ENCODE measurements at regions not wholly inside any gene's neighbourhood (a gene's known extent, or its start where the extent isn't known, plus 50 kb on each side); places are given as distances from the start of the nearest gene placed in this dataset.

DNA sequence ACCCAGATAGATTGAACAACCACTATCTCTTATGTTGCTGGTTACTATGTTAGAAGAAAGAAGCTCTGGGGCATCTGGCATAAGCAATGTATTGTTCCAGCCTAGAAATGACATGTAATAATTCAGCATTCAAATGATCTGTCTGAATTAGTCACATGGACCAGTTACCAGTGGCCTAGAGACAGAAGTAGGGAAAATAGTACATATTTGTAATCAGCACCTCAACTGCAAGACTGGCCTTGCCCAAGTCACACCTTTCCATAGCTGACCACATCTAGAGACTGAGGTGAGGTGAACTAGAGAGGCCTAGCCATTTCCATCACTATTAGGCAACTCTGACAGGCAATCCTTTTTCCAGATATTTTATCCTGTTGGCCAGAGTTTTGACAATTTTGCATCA is 315.6 kb upstream of the KCND2 start:
- TF ChIP-seq, protein P1, sequence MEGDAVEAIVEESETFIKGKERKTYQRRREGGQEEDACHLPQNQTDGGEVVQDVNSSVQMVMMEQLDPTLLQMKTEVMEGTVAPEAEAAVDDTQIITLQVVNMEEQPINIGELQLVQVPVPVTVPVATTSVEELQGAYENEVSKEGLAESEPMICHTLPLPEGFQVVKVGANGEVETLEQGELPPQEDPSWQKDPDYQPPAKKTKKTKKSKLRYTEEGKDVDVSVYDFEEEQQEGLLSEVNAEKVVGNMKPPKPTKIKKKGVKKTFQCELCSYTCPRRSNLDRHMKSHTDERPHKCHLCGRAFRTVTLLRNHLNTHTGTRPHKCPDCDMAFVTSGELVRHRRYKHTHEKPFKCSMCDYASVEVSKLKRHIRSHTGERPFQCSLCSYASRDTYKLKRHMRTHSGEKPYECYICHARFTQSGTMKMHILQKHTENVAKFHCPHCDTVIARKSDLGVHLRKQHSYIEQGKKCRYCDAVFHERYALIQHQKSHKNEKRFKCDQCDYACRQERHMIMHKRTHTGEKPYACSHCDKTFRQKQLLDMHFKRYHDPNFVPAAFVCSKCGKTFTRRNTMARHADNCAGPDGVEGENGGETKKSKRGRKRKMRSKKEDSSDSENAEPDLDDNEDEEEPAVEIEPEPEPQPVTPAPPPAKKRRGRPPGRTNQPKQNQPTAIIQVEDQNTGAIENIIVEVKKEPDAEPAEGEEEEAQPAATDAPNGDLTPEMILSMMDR (IDR thresholded peaks at IDR 0.05; ENCODE audit: low read depth, low read length, missing input control): no peak
- no peak for TF ChIP-seq JUND (IDR thresholded peaks at IDR 0.05)
- TF ChIP-seq, protein P2, sequence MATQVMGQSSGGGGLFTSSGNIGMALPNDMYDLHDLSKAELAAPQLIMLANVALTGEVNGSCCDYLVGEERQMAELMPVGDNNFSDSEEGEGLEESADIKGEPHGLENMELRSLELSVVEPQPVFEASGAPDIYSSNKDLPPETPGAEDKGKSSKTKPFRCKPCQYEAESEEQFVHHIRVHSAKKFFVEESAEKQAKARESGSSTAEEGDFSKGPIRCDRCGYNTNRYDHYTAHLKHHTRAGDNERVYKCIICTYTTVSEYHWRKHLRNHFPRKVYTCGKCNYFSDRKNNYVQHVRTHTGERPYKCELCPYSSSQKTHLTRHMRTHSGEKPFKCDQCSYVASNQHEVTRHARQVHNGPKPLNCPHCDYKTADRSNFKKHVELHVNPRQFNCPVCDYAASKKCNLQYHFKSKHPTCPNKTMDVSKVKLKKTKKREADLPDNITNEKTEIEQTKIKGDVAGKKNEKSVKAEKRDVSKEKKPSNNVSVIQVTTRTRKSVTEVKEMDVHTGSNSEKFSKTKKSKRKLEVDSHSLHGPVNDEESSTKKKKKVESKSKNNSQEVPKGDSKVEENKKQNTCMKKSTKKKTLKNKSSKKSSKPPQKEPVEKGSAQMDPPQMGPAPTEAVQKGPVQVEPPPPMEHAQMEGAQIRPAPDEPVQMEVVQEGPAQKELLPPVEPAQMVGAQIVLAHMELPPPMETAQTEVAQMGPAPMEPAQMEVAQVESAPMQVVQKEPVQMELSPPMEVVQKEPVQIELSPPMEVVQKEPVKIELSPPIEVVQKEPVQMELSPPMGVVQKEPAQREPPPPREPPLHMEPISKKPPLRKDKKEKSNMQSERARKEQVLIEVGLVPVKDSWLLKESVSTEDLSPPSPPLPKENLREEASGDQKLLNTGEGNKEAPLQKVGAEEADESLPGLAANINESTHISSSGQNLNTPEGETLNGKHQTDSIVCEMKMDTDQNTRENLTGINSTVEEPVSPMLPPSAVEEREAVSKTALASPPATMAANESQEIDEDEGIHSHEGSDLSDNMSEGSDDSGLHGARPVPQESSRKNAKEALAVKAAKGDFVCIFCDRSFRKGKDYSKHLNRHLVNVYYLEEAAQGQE (IDR thresholded peaks at IDR 0.05): no peak
- TF ChIP-seq, protein P3, sequence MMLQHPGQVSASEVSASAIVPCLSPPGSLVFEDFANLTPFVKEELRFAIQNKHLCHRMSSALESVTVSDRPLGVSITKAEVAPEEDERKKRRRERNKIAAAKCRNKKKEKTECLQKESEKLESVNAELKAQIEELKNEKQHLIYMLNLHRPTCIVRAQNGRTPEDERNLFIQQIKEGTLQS (IDR thresholded peaks at IDR 0.05): no peak
- TF ChIP-seq SP1 (IDR thresholded peaks at IDR 0.05): no peak
- TF ChIP-seq RAD21 (IDR thresholded peaks at IDR 0.05): no peak

Measured in liver (tissue), 3 donors.